ENCODE measurements at regions not wholly inside any gene's neighbourhood (a gene's known extent, or its start where the extent isn't known, plus 50 kb on each side); places are given as distances from the start of the nearest gene placed in this dataset.

- TF ChIP-seq EP300 (IDR thresholded peaks at IDR 0.05; ENCODE audit: borderline replicate concordance) (no peak), CEBPB (IDR thresholded peaks at IDR 0.05) (no peak), MAX (IDR thresholded peaks at IDR 0.05) (no peak), REST (IDR thresholded peaks at IDR 0.05; ENCODE audit: low read depth) (no peak), YY1 (IDR thresholded peaks at IDR 0.05; ENCODE audit: low read depth) (no peak), CREB1 (IDR thresholded peaks at IDR 0.05; ENCODE audit: low read depth) (no peak), TCF12 (IDR thresholded peaks at IDR 0.05; ENCODE audit: low read depth) (no peak), TAF1 (IDR thresholded peaks at IDR 0.05; ENCODE audit: low read depth) (no peak)
Measured at GRCh38 chr1:95176861-95177260, 57.1 kb upstream of the RWDD3 start.
